ENCODE measurements at regions not wholly inside any gene's neighbourhood (a gene's known extent, or its start where the extent isn't known, plus 50 kb on each side); places are given as distances from the start of the nearest gene placed in this dataset.
"Not testable (repeated sequence)": the region's sequence is repeated elsewhere in the genome, so short reads cannot be mapped to it uniquely, and the experiment has no call there.

GRCh38 chr19:30955112-30956104 lies 393.8 kb downstream of the TSHZ3 start:
- no peak for ATAC-seq
- Histone ChIP-seq H3K36me3 (no peaks in the 10 kb centered on the region), H3K4me1 (no peaks in the 10 kb centered on the region), H3K4me3 (no peak overlapping the region), H3K27ac (no peak overlapping the region), H3K27me3 (ENCODE audit: low read depth) (no peaks in the 10 kb centered on the region), H3K9me3 (no peaks in the 10 kb centered on the region)
- intact Hi-C loops (cut with DNase I): no loop called here
- TF ChIP-seq CTCF (IDR thresholded peaks at IDR 0.05): no peak
- DNase-seq: no peak

GRCh38 chr19:30944276-30944932 lies 404.8 kb downstream of the TSHZ3 start:
- not testable (repeated sequence) for DNase-seq

GRCh38 chr19:30943101-30943843 lies 406.0 kb downstream of the TSHZ3 start:
- Histone ChIP-seq H3K9me3 (no peaks in the 10 kb centered on the region), H3K4me1 (no peaks in the 10 kb centered on the region), H3K27me3 (ENCODE audit: low read depth) (peaks cover 1% of the 10 kb centered on the region), H3K4me3 (no peak overlapping the region), H3K36me3 (no peaks in the 10 kb centered on the region), H3K27ac (no peak overlapping the region)
- ATAC-seq (no peak), DNase-seq (no peak)
- intact Hi-C loops (cut with DNase I): no loop called here
- no peak for TF ChIP-seq CTCF (IDR thresholded peaks at IDR 0.05)

More at GRCh38 chr19:30944276-30944932, 404.8 kb downstream of the TSHZ3 start:
- intact Hi-C loops (cut with DNase I); H3K9me3 ChIP-seq; H3K36me3 ChIP-seq; ATAC-seq; H3K4me1 ChIP-seq; H3K27me3 ChIP-seq (ENCODE audit: low read depth); H3K27ac ChIP-seq; H3K4me3 ChIP-seq: not testable (repeated sequence)

GRCh38 chr19:30942636-30943035 lies 406.6 kb downstream of the TSHZ3 start:
- H3K36me3 ChIP-seq: no peaks in the 10 kb centered on the region

GRCh38 chr19:30941591-30941990 lies 407.6 kb downstream of the TSHZ3 start:
- TF ChIP-seq CTCF (IDR thresholded peaks at IDR 0.05): no peak
- intact Hi-C loops (cut with DNase I): no loop called here
- H3K27me3 ChIP-seq (ENCODE audit: low read depth): peaks cover 4% of the 10 kb centered on the region
- no peak for ATAC-seq
- DNase-seq: no peak
- H3K9me3 ChIP-seq: no peaks in the 10 kb centered on the region
- no peak overlapping the region for H3K27ac ChIP-seq
- no peaks in the 10 kb centered on the region for H3K4me1 ChIP-seq
- H3K4me3 ChIP-seq: no peak overlapping the region
- no peaks in the 10 kb centered on the region for H3K36me3 ChIP-seq

More at GRCh38 chr19:30942636-30943035, 406.6 kb downstream of the TSHZ3 start:
- no peak for DNase-seq
- no peaks in the 10 kb centered on the region for H3K9me3 ChIP-seq
- H3K4me3 ChIP-seq: no peak overlapping the region
- ATAC-seq: no peak
- H3K27me3 ChIP-seq (ENCODE audit: low read depth): peaks cover 4% of the 10 kb centered on the region
- intact Hi-C loops (cut with DNase I): no loop called here
- TF ChIP-seq CTCF (IDR thresholded peaks at IDR 0.05): no peak
- no peak overlapping the region for H3K27ac ChIP-seq
- no peaks in the 10 kb centered on the region for H3K4me1 ChIP-seq
